NCI-H1417 (cell line): ENCODE measurements at regions not wholly inside any gene's neighbourhood (a gene's known extent, or its start where the extent isn't known, plus 50 kb on each side); places are given as distances from the start of the nearest gene placed in this dataset.
A peak's percentile ranks its signal among the peaks of the same experiment; 100 is the strongest.
"Not testable (repeated sequence)": the region's sequence is repeated elsewhere in the genome, so short reads cannot be mapped to it uniquely, and the experiment has no call there.

Experiments used
- DNase-seq, 3 experiments: peaks; one replicate each; lab custom pipeline; 2025; lab: John Stamatoyannopoulos, UW

- no peak for DNase-seq
Measured at GRCh38 chr5:123294544-123294943, 128.7 kb downstream of the CEP120 start.

GRCh38 chr5:123289210-123289609 is 134.0 kb downstream of the CEP120 start:
- DNase-seq, result no peak

- no peak for DNase-seq
Measured at GRCh38 chr5:123287881-123288280, 135.3 kb downstream of the CEP120 start.

- no peak for DNase-seq
Measured at GRCh38 chr5:123286891-123287290, 136.3 kb downstream of the CEP120 start.

GRCh38 chr5:123285122-123286023 is 137.8 kb downstream of the CEP120 start:
- DNase-seq, result no peak

- DNase-seq, result no peak
Measured at GRCh38 chr5:123283499-123283898, 139.7 kb downstream of the CEP120 start.

GRCh38 chr5:123283031-123283430 is 140.2 kb downstream of the CEP120 start:
- DNase-seq, result no peak

GRCh38 chr5:123282444-123282843 is 140.8 kb downstream of the CEP120 start:
- peak in 1 of 3 experiments; percentile 2 for DNase-seq

GRCh38 chr5:123280854-123281253 is 142.3 kb downstream of the CEP120 start:
- DNase-seq, result not testable (repeated sequence)

GRCh38 chr5:123279136-123279535 is 144.1 kb downstream of the CEP120 start:
- DNase-seq, result no peak

GRCh38 chr5:123278284-123278683 is 144.9 kb downstream of the CEP120 start:
- no peak for DNase-seq

- DNase-seq, result no peak
Measured at GRCh38 chr5:123273984-123274383, 149.2 kb downstream of the CEP120 start.

GRCh38 chr5:123273095-123273494 is 150.1 kb downstream of the CEP120 start:
- no peak for DNase-seq

- DNase-seq, result no peak
Measured at GRCh38 chr5:123269851-123270250, 153.4 kb downstream of the CEP120 start.

- no peak for DNase-seq
Measured at GRCh38 chr5:123269436-123269835, 153.8 kb downstream of the CEP120 start.

GRCh38 chr5:123266365-123266764 is 156.8 kb downstream of the CEP120 start:
- DNase-seq, result no peak

- peak in 1 of 3 experiments; percentile 32 for DNase-seq
Measured at GRCh38 chr5:123265551-123265950, 157.7 kb downstream of the CEP120 start.

GRCh38 chr5:123264394-123264793 is 158.8 kb downstream of the CEP120 start:
- no peak for DNase-seq

GRCh38 chr5:123263859-123264258 is 159.3 kb downstream of the CEP120 start:
- no peak for DNase-seq

- peak in 1 of 3 experiments; percentile 5 for DNase-seq
Measured at GRCh38 chr5:123262216-123262823, 160.9 kb downstream of the CEP120 start.

GRCh38 chr5:123261752-123262151 is 161.5 kb downstream of the CEP120 start:
- DNase-seq, result peak in 1 of 3 experiments; percentile 8

- DNase-seq, result no peak
Measured at GRCh38 chr5:123249446-123249845, 160.4 kb downstream of the PRDM6 start.

GRCh38 chr5:123245689-123246088 is 156.6 kb downstream of the PRDM6 start:
- DNase-seq, result no peak
